IPS-18c (cell line): ENCODE measurements at regions not wholly inside any gene's neighbourhood (a gene's known extent, or its start where the extent isn't known, plus 50 kb on each side); places are given as distances from the start of the nearest gene placed in this dataset.

Experiments
- H3K4me3 ChIP-seq: 2 replicates; pipeline ENCODE4 v1.7.0; 2013; ENCODE audit warnings: low read depth, mild to moderate bottlenecking, low read length, moderate library complexity; ENCODE audit not compliant: insufficient read depth
- H3K9me3 ChIP-seq: one replicate; pipeline ENCODE4 v1.6.1; 2013; ENCODE audit warnings: mild to moderate bottlenecking, low read length, moderate library complexity; ENCODE audit not compliant: control insufficient read depth, insufficient read depth

- Histone ChIP-seq H3K9me3 (no peaks in the 10 kb centered on the region), H3K4me3 (no peak overlapping the region)
Observed at GRCh38 chr4:82031376-82031927, 342.3 kb downstream of the HNRNPD start.

GRCh38 chr4:82017680-82018079, 356.1 kb downstream of the HNRNPD start:
- Histone ChIP-seq H3K9me3 (peaks cover 5% of the 10 kb centered on the region), H3K4me3 (no peak overlapping the region)

GRCh38 chr4:82005158-82005557, 368.6 kb downstream of the HNRNPD start:
- peaks cover 5% of the 10 kb centered on the region for H3K9me3 ChIP-seq
- H3K4me3 ChIP-seq, result no peak overlapping the region

- peaks cover 3% of the 10 kb centered on the region for H3K9me3 ChIP-seq
- H3K4me3 ChIP-seq, result no peak overlapping the region
Observed at GRCh38 chr4:81997313-81997712, 376.5 kb downstream of the HNRNPD start.

GRCh38 chr4:81990898-81991297, 382.9 kb downstream of the HNRNPD start:
- H3K9me3 ChIP-seq, result no peaks in the 10 kb centered on the region
- H3K4me3 ChIP-seq, result no peak overlapping the region

GRCh38 chr4:81990211-81990610, 383.6 kb downstream of the HNRNPD start:
- no peaks in the 10 kb centered on the region for H3K9me3 ChIP-seq
- no peak overlapping the region for H3K4me3 ChIP-seq

- H3K9me3 ChIP-seq, result no peaks in the 10 kb centered on the region
- no peak overlapping the region for H3K4me3 ChIP-seq
Observed at GRCh38 chr4:81989202-81989601, 384.6 kb downstream of the HNRNPD start.

GRCh38 chr4:81988178-81988577, 385.6 kb downstream of the HNRNPD start:
- Histone ChIP-seq H3K9me3 (no peaks in the 10 kb centered on the region), H3K4me3 (no peak overlapping the region)

GRCh38 chr4:81984746-81985145, 389.0 kb downstream of the HNRNPD start:
- no peak overlapping the region for H3K4me3 ChIP-seq
- H3K9me3 ChIP-seq, result no peaks in the 10 kb centered on the region

GRCh38 chr4:81982846-81983540, 390.8 kb downstream of the HNRNPD start:
- Histone ChIP-seq H3K4me3 (no peak overlapping the region), H3K9me3 (no peaks in the 10 kb centered on the region)

- no peaks in the 10 kb centered on the region for H3K9me3 ChIP-seq
Observed at GRCh38 chr4:81981218-81981617, 392.6 kb downstream of the HNRNPD start.

GRCh38 chr4:81974523-81974922, 399.3 kb downstream of the HNRNPD start:
- no peaks in the 10 kb centered on the region for H3K9me3 ChIP-seq
- H3K4me3 ChIP-seq, result no peak overlapping the region

More at GRCh38 chr4:81981218-81981617, 392.6 kb downstream of the HNRNPD start:
- no peak overlapping the region for H3K4me3 ChIP-seq

- H3K9me3 ChIP-seq, result no peaks in the 10 kb centered on the region
- no peak overlapping the region for H3K4me3 ChIP-seq
Observed at GRCh38 chr4:81971637-81972381, 402.0 kb downstream of the HNRNPD start.

GRCh38 chr4:81971061-81971460, 402.7 kb downstream of the HNRNPD start:
- H3K4me3 ChIP-seq, result no peak overlapping the region
- H3K9me3 ChIP-seq, result no peaks in the 10 kb centered on the region

- H3K4me3 ChIP-seq, result no peak overlapping the region
- no peaks in the 10 kb centered on the region for H3K9me3 ChIP-seq
Observed at GRCh38 chr4:81970454-81970853, 403.3 kb downstream of the HNRNPD start.

- no peak overlapping the region for H3K4me3 ChIP-seq
Observed at GRCh38 chr4:81966676-81967075, 407.1 kb downstream of the HNRNPD start.

GRCh38 chr4:81965911-81966310, 407.9 kb downstream of the HNRNPD start:
- Histone ChIP-seq H3K4me3 (no peak overlapping the region), H3K9me3 (no peaks in the 10 kb centered on the region)

More at GRCh38 chr4:81966676-81967075, 407.1 kb downstream of the HNRNPD start:
- no peaks in the 10 kb centered on the region for H3K9me3 ChIP-seq

- Histone ChIP-seq H3K9me3 (no peaks in the 10 kb centered on the region), H3K4me3 (no peak overlapping the region)
Observed at GRCh38 chr4:81965454-81965853, 408.3 kb downstream of the HNRNPD start.
